SU-DHL-6 (cell line): ENCODE measurements at regions not wholly inside any gene's neighbourhood (a gene's known extent, or its start where the extent isn't known, plus 50 kb on each side); places are given as distances from the start of the nearest gene placed in this dataset.

Experiments used
- CTCF ChIP-seq: fragments of 200-600 bp; sonication (generic); IDR thresholded peaks from one replicate; pipeline ENCODE4 v1.5.1; 2017; ENCODE audit warnings: antibody characterized with exemption, mild to moderate bottlenecking, low read length, moderate library complexity; ENCODE audit not compliant: insufficient read depth, poor library complexity, severe bottlenecking
- EZH2phosphoT487 ChIP-seq: fragments of 200-600 bp; sonication (generic), shearing (Covaris generic); conservative IDR thresholded peaks from 2 replicates; pipeline ENCODE4 v1.6.1; 2018; ENCODE audit warnings: mild to moderate bottlenecking, antibody characterized with exemption, low read length, moderate library complexity, mixed read lengths

DNA sequence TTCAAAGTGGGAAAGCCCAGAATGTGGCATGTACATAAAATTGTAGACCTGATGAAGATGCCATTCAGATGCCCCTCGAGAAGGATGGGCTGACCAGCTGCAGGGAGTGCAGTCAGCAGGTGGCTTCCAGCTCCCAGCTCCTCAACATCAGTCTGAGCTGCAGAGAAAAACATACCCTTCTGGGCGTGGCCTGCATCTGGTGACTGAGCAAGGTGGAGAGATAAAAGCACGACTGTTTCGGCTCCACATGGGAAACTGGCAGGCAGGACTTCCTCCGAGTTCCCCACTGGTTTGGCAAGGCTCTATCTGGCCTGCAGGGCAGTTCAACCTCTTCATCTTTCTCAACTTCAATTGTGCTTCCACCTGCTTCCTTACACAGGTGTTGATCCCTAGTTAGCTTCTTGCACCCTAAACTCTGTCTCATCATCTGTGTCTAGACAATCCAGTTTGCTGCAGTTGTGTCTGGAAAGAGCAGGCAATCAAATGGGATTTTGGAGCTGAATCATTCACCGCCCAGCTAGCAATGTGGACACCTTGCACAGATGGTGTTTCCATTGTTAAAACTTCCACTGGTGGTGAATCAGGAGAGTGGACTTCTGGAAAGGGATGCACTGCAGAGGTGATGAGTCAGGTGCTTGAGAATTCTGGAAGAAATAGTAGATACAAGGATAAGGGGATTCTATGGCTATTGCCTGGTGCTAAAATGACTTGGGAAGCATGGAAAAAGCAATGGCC lies 56.8 kb downstream of the POLR1D start:
- no peak for TF ChIP-seq CTCF
- no peak for TF ChIP-seq EZH2phosphoT487
